ENCODE measurements at regions not wholly inside any gene's neighbourhood (a gene's known extent, or its start where the extent isn't known, plus 50 kb on each side); places are given as distances from the start of the nearest gene placed in this dataset.

DNA sequence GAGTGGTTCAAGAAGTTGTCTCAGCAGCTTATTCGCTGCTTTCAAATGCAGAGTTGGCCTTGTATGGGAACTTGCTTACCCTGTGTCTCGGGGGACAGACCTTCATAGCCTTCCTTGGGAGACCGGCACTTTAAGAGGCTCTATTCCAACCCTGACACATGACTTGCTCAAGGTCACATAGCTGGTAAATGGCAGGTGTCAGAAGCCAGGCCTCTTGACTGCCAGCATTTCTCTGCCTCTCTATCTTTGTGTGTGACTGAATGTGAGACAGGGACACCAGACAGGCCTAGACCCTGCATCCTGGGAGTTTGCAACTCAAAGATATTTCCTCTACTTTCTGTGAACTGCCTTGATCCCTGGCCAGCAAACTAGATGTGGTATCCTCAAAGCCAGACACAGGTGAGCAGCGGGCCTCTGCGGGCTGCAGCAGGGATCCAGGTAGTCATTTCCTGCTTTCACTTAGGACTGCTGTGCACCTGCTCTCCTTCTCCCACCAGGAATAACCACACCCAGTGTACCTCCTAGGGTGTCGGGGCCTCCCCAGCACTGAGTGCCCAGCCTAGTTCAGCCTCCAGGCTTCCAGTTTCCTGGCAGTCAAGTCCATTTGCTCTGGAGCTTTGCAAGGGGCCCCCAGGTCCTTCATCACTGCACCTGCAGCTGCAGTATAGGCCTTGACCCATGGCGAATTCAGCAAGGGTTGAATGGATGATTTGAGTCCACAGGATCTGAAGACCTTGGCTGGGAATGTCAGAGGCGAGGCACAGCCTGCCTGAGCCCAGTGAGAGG lies 116.6 kb upstream of the TNRC6C start:
- no peak overlapping the region for H3K27ac ChIP-seq (ENCODE audit: low read depth, low read length)
- H4K5ac ChIP-seq (ENCODE audit: insufficient read length, low read depth, low read length), result no peak overlapping the region
- no peak overlapping the region for H3K9ac ChIP-seq (replicated peaks in 1 of 4; ENCODE audit: extremely low read depth in 1 of 4, low read depth in 3 of 4, low read length in 3 of 4)
- no peak overlapping the region for H2AFZ ChIP-seq (ENCODE audit: low read length)
- H2BK5ac ChIP-seq (ENCODE audit: low read depth, low read length), result no peak overlapping the region
- H3K4me1 ChIP-seq (replicated peaks in 1 of 4; ENCODE audit: control insufficient read depth in 3 of 4, insufficient read depth in 4 of 4, low read length in 3 of 4), result peaks cover 0 to 7% (median 0%) of the 10 kb centered on the region in 4 experiments; a peak in 2 of 7 replicates
- no peak overlapping the region for H2BK120ac ChIP-seq (replicated peaks; ENCODE audit: low read depth, low read length)
- H3K4ac ChIP-seq (replicated peaks; ENCODE audit: insufficient read length, low read depth, low read length), result no peak overlapping the region
- no peak overlapping the region for H4K91ac ChIP-seq (replicated peaks; ENCODE audit: insufficient read length, low read length)
- ChIA-PET POLR2A (ENCODE audit: partially characterized antibody) (no interaction called here), CTCF (ENCODE audit: partially characterized antibody) (interaction anchor here (0.6 to 1.3 kb wide), 2 partner anchors 12 to 51 kb away, joined by 3 read pairs; no protein-coding TSS in a partner anchor)
- no peaks in the 10 kb centered on the region for H3K79me2 ChIP-seq (ENCODE audit: control insufficient read depth in 1 of 2, insufficient read depth in 2 of 2, low read length in 2 of 2)
- DNase-seq (ENCODE audit: low read depth in 1 of 2, low spot score in 2 of 2) (no peak), FAIRE-seq (no peak)
- H3K23ac ChIP-seq (ENCODE audit: insufficient read length), result no peak overlapping the region
- no peaks in the 10 kb centered on the region for H3K9me3 ChIP-seq (ENCODE audit: insufficient read depth in 2 of 2, low read depth in 1 of 2, low read length in 1 of 2)
- no peaks in the 10 kb centered on the region for H3K27me3 ChIP-seq (replicated peaks in 1 of 4; ENCODE audit: control insufficient read depth in 3 of 4, extremely low read depth in 1 of 4, insufficient read depth in 3 of 4, low read length in 3 of 4)
- no peak overlapping the region for H4K8ac ChIP-seq (ENCODE audit: extremely low read depth, insufficient read depth, low read length)
- 77% methylated on average over 8 of the region's 8 CpGs; no CpG with 5 or more reads in 1 of the 2 experiments for WGBS, 2 experiments (ENCODE audit: extremely low coverage in 1 of 2, insufficient coverage in 1 of 2, insufficient read length in 1 of 2, insufficient replicate concordance in 2 of 2, low coverage in 1 of 2, low lambda C conversion rate in 2 of 2, missing lambda C conversion rate in 1 of 2)
- no peak overlapping the region for H3K18ac ChIP-seq (ENCODE audit: extremely low read depth, low read length)
- no peak overlapping the region for H3K56ac ChIP-seq (replicated peaks; ENCODE audit: insufficient read length, low read depth, low read length)
- H3K23me2 ChIP-seq (ENCODE audit: low read depth, low read length), result no peaks in the 10 kb centered on the region
- no peak overlapping the region for H3K14ac ChIP-seq (ENCODE audit: insufficient read length)
- no peak overlapping the region for H2AK5ac ChIP-seq (ENCODE audit: low read depth, low read length)
- no peak overlapping the region for H3K4me3 ChIP-seq (ENCODE audit: extremely low read depth in 1 of 4, insufficient read depth in 2 of 4, low read depth in 3 of 4, low read length in 4 of 4)
- H3K36me3 ChIP-seq (ENCODE audit: control insufficient read depth in 2 of 4, insufficient read depth in 4 of 4, low read length in 3 of 4), result no peaks in the 10 kb centered on the region
- H4K20me1 ChIP-seq (replicated peaks in 1 of 2; ENCODE audit: control insufficient read depth in 1 of 2, insufficient read depth in 2 of 2, low read length in 2 of 2), result no peaks in the 10 kb centered on the region
- H2BK12ac ChIP-seq (ENCODE audit: low read depth, low read length), result no peak overlapping the region; the same call in 1 of the 2 replicates
- no peak overlapping the region for H2BK20ac ChIP-seq (ENCODE audit: low read length)
- TF ChIP-seq POU5F1 (IDR thresholded peaks at IDR 0.05; ENCODE audit: low read depth, low read length), result no peak
- TF ChIP-seq, protein P1, sequence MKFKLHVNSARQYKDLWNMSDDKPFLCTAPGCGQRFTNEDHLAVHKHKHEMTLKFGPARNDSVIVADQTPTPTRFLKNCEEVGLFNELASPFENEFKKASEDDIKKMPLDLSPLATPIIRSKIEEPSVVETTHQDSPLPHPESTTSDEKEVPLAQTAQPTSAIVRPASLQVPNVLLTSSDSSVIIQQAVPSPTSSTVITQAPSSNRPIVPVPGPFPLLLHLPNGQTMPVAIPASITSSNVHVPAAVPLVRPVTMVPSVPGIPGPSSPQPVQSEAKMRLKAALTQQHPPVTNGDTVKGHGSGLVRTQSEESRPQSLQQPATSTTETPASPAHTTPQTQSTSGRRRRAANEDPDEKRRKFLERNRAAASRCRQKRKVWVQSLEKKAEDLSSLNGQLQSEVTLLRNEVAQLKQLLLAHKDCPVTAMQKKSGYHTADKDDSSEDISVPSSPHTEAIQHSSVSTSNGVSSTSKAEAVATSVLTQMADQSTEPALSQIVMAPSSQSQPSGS (IDR thresholded peaks at IDR 0.05; ENCODE audit: low read length), result no peak
- no peak for TF ChIP-seq RBBP5 (IDR thresholded peaks at IDR 0.05; ENCODE audit: borderline replicate concordance, low read depth, low read length)
- TF ChIP-seq, protein P2, sequence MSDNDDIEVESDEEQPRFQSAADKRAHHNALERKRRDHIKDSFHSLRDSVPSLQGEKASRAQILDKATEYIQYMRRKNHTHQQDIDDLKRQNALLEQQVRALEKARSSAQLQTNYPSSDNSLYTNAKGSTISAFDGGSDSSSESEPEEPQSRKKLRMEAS (IDR thresholded peaks at IDR 0.05), result no peak
- no peak for TF ChIP-seq EZH2 (IDR thresholded peaks at IDR 0.05; ENCODE audit: low read depth, low read length, severe bottlenecking)
- no peak for TF ChIP-seq KDM5A (IDR thresholded peaks at IDR 0.05; ENCODE audit: low read length)
- TF ChIP-seq PHF8 (conservative IDR thresholded peaks at IDR 0.05; ENCODE audit: low read depth, low read length), result no peak
- TF ChIP-seq BRCA1 (IDR thresholded peaks at IDR 0.05; ENCODE audit: low read depth, low read length), result no peak
- TF ChIP-seq ZNF274 (IDR thresholded peaks at IDR 0.05; ENCODE audit: borderline replicate concordance, extremely low read depth, low read length), result no peak
- TF ChIP-seq RXRA (IDR thresholded peaks at IDR 0.05; ENCODE audit: insufficient read depth, low read depth, low read length), result no peak
- TF ChIP-seq SIX5 (IDR thresholded peaks at IDR 0.05; ENCODE audit: low read depth, low read length), result no peak
- H3K4me2 ChIP-seq (ENCODE audit: insufficient read depth in 1 of 2, low read depth in 2 of 2, low read length in 2 of 2), result no peak overlapping the region
- no peak overlapping the region for H2BK15ac ChIP-seq (ENCODE audit: low read length)
- no peaks in the 10 kb centered on the region for H3K79me1 ChIP-seq (ENCODE audit: low read depth, low read length)
